ENCODE measurements at regions not wholly inside any gene's neighbourhood (a gene's known extent, or its start where the extent isn't known, plus 50 kb on each side); places are given as distances from the start of the nearest gene placed in this dataset.

DNA sequence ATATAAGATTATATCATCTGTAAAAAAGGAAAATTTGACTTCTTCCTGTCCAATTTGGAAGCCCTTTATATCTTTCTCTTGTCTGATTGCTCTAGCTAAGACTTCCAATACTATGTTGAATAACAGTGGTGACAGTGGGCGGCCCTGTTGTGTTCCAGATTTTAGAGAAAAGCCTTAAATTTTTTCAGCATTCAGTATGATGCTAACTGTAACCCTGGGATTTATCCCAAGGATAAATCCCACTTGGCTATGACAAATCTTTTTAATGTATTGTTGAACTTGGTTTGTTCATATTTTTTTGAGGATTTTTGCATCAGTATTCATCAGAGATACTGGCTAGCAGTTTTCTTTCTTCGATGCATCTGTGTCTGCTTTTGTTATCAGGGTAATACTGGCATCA lies 217.2 kb upstream of the ARSJ start:
- H3K36me3 ChIP-seq, result no peaks in the 10 kb centered on the region
- TF ChIP-seq POLR2AphosphoS5 (IDR thresholded peaks at IDR 0.05) (no peak), POLR2A (IDR thresholded peaks at IDR 0.05) (no peak)
- TF ChIP-seq, protein P1, sequence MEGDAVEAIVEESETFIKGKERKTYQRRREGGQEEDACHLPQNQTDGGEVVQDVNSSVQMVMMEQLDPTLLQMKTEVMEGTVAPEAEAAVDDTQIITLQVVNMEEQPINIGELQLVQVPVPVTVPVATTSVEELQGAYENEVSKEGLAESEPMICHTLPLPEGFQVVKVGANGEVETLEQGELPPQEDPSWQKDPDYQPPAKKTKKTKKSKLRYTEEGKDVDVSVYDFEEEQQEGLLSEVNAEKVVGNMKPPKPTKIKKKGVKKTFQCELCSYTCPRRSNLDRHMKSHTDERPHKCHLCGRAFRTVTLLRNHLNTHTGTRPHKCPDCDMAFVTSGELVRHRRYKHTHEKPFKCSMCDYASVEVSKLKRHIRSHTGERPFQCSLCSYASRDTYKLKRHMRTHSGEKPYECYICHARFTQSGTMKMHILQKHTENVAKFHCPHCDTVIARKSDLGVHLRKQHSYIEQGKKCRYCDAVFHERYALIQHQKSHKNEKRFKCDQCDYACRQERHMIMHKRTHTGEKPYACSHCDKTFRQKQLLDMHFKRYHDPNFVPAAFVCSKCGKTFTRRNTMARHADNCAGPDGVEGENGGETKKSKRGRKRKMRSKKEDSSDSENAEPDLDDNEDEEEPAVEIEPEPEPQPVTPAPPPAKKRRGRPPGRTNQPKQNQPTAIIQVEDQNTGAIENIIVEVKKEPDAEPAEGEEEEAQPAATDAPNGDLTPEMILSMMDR (IDR thresholded peaks at IDR 0.05), result no peak
- H3K4me3 ChIP-seq, result no peak overlapping the region
- H3K27ac ChIP-seq, result no peak overlapping the region
- no peaks in the 10 kb centered on the region for H3K4me1 ChIP-seq (replicated peaks)
- intact Hi-C loops (cut with DNase I), result no loop called here
- H3K9me3 ChIP-seq, result no peaks in the 10 kb centered on the region
- H3K27me3 ChIP-seq (replicated peaks; ENCODE audit: insufficient read depth), result no peaks in the 10 kb centered on the region
- 93% methylated on average over 2 of the region's 2 CpGs for WGBS
- DNase-seq (ENCODE audit: low spot score), result no peak

DNA sequence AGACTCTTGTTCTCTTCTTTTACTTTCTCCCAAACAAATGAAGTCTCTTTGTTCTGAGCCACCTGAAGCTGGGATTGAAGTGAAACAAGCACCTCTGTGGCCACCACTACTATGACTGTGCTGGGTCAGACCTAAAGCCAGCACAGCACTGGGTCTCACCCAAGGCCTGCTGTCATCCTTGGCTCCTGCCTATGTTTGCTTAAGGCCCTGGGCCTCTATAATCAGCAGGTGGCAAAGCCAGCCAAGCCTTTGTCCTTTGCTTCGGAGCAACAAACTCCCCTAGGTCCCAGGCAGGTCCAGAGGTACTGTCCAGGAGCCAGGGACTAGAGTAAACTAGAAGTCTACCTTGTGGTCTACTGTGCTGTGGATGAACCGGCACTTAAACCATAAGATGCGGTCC lies 220.6 kb upstream of the ARSJ start:
- Histone ChIP-seq H3K27me3 (replicated peaks; ENCODE audit: insufficient read depth) (no peaks in the 10 kb centered on the region), H3K9me3 (no peaks in the 10 kb centered on the region), H3K36me3 (no peaks in the 10 kb centered on the region), H3K4me1 (replicated peaks) (no peaks in the 10 kb centered on the region), H3K4me3 (no peak overlapping the region), H3K27ac (no peak overlapping the region)
- TF ChIP-seq, protein P1 (IDR thresholded peaks at IDR 0.05), result no peak
- TF ChIP-seq POLR2A (IDR thresholded peaks at IDR 0.05), result no peak
- TF ChIP-seq POLR2AphosphoS5 (IDR thresholded peaks at IDR 0.05), result no peak
- WGBS, result 83% methylated on average over 3 of the region's 3 CpGs
- DNase-seq (ENCODE audit: low spot score), result no peak
- intact Hi-C loops (cut with DNase I), result no loop called here

DNA sequence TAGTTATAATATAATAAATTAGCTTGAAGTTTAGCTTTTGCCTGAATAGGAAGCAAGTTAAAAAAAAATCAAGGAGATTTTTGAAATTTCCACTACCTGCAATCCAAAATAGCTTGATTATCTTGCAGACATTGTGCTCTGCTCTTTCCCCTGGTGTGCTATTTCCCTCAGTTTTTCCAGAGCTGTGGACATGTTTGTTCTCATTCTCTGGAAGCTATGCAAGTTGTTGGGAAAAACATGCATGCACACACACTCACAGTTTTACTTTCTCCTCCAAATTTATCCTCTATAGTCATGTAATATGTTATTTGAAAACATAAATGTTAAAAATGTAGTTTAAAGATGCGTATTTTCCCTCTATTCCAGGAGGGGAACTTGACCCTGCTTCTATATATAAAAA lies 225.8 kb upstream of the ARSJ start:
- Histone ChIP-seq H3K27me3 (replicated peaks; ENCODE audit: insufficient read depth) (no peaks in the 10 kb centered on the region), H3K27ac (no peak overlapping the region), H3K9me3 (no peaks in the 10 kb centered on the region), H3K36me3 (no peaks in the 10 kb centered on the region), H3K4me1 (replicated peaks) (no peaks in the 10 kb centered on the region), H3K4me3 (no peak overlapping the region)
- 100% methylated on average over 1 of the region's 1 CpG for WGBS
- DNase-seq (ENCODE audit: low spot score), result no peak
- TF ChIP-seq POLR2A (IDR thresholded peaks at IDR 0.05) (no peak), POLR2AphosphoS5 (IDR thresholded peaks at IDR 0.05) (no peak)
- TF ChIP-seq, protein P1 (IDR thresholded peaks at IDR 0.05), result no peak
- intact Hi-C loops (cut with DNase I), result no loop called here

DNA sequence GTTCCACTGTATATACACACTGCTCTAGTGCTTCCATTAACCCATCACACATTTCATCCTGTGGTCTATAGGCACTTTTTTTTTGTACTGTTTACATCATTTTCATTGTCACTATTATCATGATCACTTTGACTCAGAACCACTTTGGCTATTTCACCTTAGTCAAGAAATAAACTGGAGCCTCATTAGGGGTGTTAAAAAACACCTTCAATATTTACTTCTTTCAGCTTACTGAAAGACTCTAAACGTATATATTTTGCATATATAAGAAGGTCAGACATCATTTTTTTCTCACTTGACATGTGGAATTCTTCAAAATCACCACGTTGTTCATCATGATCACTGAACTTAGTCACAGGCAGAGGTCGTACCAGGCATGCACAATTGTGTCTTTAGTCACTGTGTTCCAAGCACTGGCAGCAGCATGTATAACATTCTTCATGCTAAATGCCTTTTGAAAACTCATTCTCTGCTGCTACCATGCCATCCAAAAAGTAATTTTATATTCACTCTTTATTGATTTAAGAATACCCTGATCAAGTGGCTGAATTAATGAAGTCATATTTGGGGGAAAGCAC lies 229.2 kb upstream of the ARSJ start:
- DNase-seq (ENCODE audit: low spot score), result no peak
- TF ChIP-seq, protein P1 (IDR thresholded peaks at IDR 0.05), result no peak
- TF ChIP-seq POLR2AphosphoS5 (IDR thresholded peaks at IDR 0.05) (no peak), POLR2A (IDR thresholded peaks at IDR 0.05) (no peak)
- Histone ChIP-seq H3K4me3 (no peak overlapping the region), H3K27ac (no peak overlapping the region), H3K9me3 (no peaks in the 10 kb centered on the region), H3K27me3 (replicated peaks; ENCODE audit: insufficient read depth) (no peaks in the 10 kb centered on the region), H3K36me3 (no peaks in the 10 kb centered on the region), H3K4me1 (replicated peaks) (no peaks in the 10 kb centered on the region)
- 38% methylated on average over 3 of the region's 3 CpGs for WGBS
- intact Hi-C loops (cut with DNase I), result no loop called here

DNA sequence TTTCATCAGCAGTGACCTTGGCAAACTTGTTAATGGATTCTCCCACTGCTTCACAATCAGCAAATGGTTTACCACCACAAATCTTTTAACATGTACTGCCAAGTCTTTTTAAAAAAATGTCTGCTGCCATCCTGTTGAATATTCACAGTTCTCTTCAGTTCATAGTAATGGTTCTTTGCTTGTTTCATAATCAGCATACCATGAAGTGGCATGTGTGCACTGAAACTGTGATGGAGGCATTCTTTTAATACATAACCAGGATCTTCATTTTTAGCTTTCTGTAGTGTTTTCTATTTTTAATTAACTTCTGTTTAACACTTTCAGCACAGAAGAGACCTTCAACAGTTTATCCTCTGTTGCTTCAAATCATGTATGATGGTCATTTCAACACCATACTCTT lies 230.1 kb upstream of the ARSJ start:
- H3K4me1 ChIP-seq (replicated peaks), result no peaks in the 10 kb centered on the region
- no peak overlapping the region for H3K27ac ChIP-seq
- intact Hi-C loops (cut with DNase I), result no loop called here
- no peaks in the 10 kb centered on the region for H3K27me3 ChIP-seq (replicated peaks; ENCODE audit: insufficient read depth)
- TF ChIP-seq, protein P1 (IDR thresholded peaks at IDR 0.05), result no peak
- TF ChIP-seq POLR2A (IDR thresholded peaks at IDR 0.05) (no peak), POLR2AphosphoS5 (IDR thresholded peaks at IDR 0.05) (no peak)
- DNase-seq (ENCODE audit: low spot score), result no peak
- no peaks in the 10 kb centered on the region for H3K9me3 ChIP-seq
- no peaks in the 10 kb centered on the region for H3K36me3 ChIP-seq
- no peak overlapping the region for H3K4me3 ChIP-seq
